H1 (cell line): ENCODE measurements at regions not wholly inside any gene's neighbourhood (a gene's known extent, or its start where the extent isn't known, plus 50 kb on each side); places are given as distances from the start of the nearest gene placed in this dataset.

Source experiments
- CTCF ChIA-PET: fragments of 300-600 bp; sonication (Branson Sonifier 250); formaldehyde crosslinking; loops from one replicate; lab custom pipeline; 2021; ENCODE audit not compliant: partially characterized antibody; lab: Charles Lee
- POLR2A ChIA-PET: fragments of 300-600 bp; sonication (Branson Sonifier 250); formaldehyde crosslinking; loops from one replicate; lab custom pipeline; 2021; ENCODE audit warnings: inconsistent platforms; ENCODE audit not compliant: partially characterized antibody; lab: Charles Lee
- DNase-seq, 2 experiments: peaks; one replicate each; pipeline versions ENCODE4 v3.0.0 to v3.0.0-alpha.2; 2010 to 2022; ENCODE audit warnings: low spot score in 2 of 2, low read depth in 1 of 2, mixed read lengths in 1 of 2
- FAIRE-seq: peaks from 2 replicates; lab custom pipeline; 2011; peaks lifted over from hg19 to GRCh38; lab: Jason Lieb, UNC
- H2AFZ ChIP-seq: 2 replicates; pipeline ENCODE4 v1.8.1; 2012; ENCODE audit warnings: low read length, inconsistent platforms
- H2AK5ac ChIP-seq: 2 replicates; pipeline ENCODE4 v1.6.1; 2013; ENCODE audit warnings: low read depth, low read length
- H2BK120ac ChIP-seq: replicated peaks from 2 replicates; pipeline ENCODE3; 2013; ENCODE audit warnings: low read depth, low read length, inconsistent platforms
- H2BK12ac ChIP-seq: 2 replicates; pipeline ENCODE4 v1.6.1; 2013; ENCODE audit warnings: low read depth, low read length
- H2BK15ac ChIP-seq: 2 replicates; pipeline ENCODE4 v1.6.1; 2013; ENCODE audit warnings: low read length
- H2BK20ac ChIP-seq: 2 replicates; pipeline ENCODE4 v1.6.1; 2013; ENCODE audit warnings: low read length
- H2BK5ac ChIP-seq: 2 replicates; pipeline ENCODE4 v1.6.1; 2013; ENCODE audit warnings: low read depth, low read length
- H3K14ac ChIP-seq: 2 replicates; pipeline ENCODE4 v1.6.1; 2013; ENCODE audit warnings: inconsistent platforms; ENCODE audit not compliant: insufficient read length
- H3K18ac ChIP-seq: 2 replicates; pipeline ENCODE4 v1.6.1; 2013; ENCODE audit warnings: low read length; ENCODE audit errors: extremely low read depth
- H3K23ac ChIP-seq: 2 replicates; pipeline ENCODE4 v1.6.1; 2013; ENCODE audit warnings: inconsistent platforms; ENCODE audit not compliant: insufficient read length
- H3K23me2 ChIP-seq: 2 replicates; pipeline ENCODE4 v1.6.1; 2013; ENCODE audit warnings: low read depth, low read length
- H3K27ac ChIP-seq: 2 replicates; pipeline ENCODE4 v1.6.1; 2011; ENCODE audit warnings: low read depth, low read length, inconsistent platforms
- H3K27me3 ChIP-seq, 4 experiments: replicated peaks in 1 of 4; 1 replicate in 1 of 4; 2 replicates in 3 of 4; pipeline versions ENCODE4 v1.6.1 to v1.8.1; 2011 to 2013; ENCODE audit warnings: low read length in 3 of 4, mild to moderate bottlenecking in 3 of 4, inconsistent platforms in 2 of 4, mixed read lengths in 2 of 4, moderate library complexity in 1 of 4; ENCODE audit not compliant: control insufficient read depth in 3 of 4, insufficient read depth in 3 of 4; ENCODE audit errors: extremely low read depth in 1 of 4
- H3K36me3 ChIP-seq, 4 experiments: 2 replicates each; pipeline versions ENCODE4 v1.6.1 to v1.8.1; 2011 to 2013; ENCODE audit warnings: mild to moderate bottlenecking in 4 of 4, low read length in 3 of 4, moderate library complexity in 2 of 4, control low read depth in 1 of 4, inconsistent platforms in 1 of 4; ENCODE audit not compliant: insufficient read depth in 4 of 4, control insufficient read depth in 2 of 4
- H3K4ac ChIP-seq: replicated peaks from 2 replicates; pipeline ENCODE3; 2013; ENCODE audit warnings: low read length, low read depth, mixed read lengths, inconsistent platforms; ENCODE audit not compliant: insufficient read length
- H3K4me1 ChIP-seq, 4 experiments: replicated peaks in 1 of 4; 1 replicate in 1 of 4; 2 replicates in 3 of 4; pipeline versions ENCODE4 v1.6.1 to v1.8.1; 2011 to 2013; ENCODE audit warnings: low read length in 3 of 4, inconsistent platforms in 2 of 4, mixed read lengths in 1 of 4; ENCODE audit not compliant: insufficient read depth in 4 of 4, control insufficient read depth in 3 of 4
- H3K4me2 ChIP-seq, 2 experiments: 2 replicates each; pipeline versions ENCODE4 v1.6.1 to v1.8.1; 2011 to 2013; ENCODE audit warnings: low read depth in 2 of 2, low read length in 2 of 2, control low read depth in 1 of 2, inconsistent platforms in 1 of 2, mild to moderate bottlenecking in 1 of 2; ENCODE audit not compliant: insufficient read depth in 1 of 2
- H3K4me3 ChIP-seq, 4 experiments: fragments of 200-600, 300-600 bp in 1 of 4; sonication (generic), shearing (Covaris generic), sonication (Bioruptor Twin) in 1 of 4; 2 replicates each; pipeline versions ENCODE4 v1.5.1 to v1.8.1; 2011 to 2016; ENCODE audit warnings: low read length in 4 of 4, low read depth in 3 of 4, control low read depth in 2 of 4, inconsistent platforms in 2 of 4, mild to moderate bottlenecking in 2 of 4, mixed read lengths in 1 of 4, moderate library complexity in 1 of 4; ENCODE audit not compliant: insufficient read depth in 2 of 4; ENCODE audit errors: extremely low read depth in 1 of 4
- H3K56ac ChIP-seq: replicated peaks from 2 replicates; pipeline ENCODE3; 2013; ENCODE audit warnings: low read depth, mild to moderate bottlenecking, mixed read lengths, low read length, inconsistent platforms; ENCODE audit not compliant: insufficient read length
- H3K79me1 ChIP-seq: 2 replicates; pipeline ENCODE4 v1.6.1; 2013; ENCODE audit warnings: low read depth, low read length, control low read depth
- H3K79me2 ChIP-seq, 2 experiments: 2 replicates each; pipeline versions ENCODE4 v1.6.1 to v1.8.1; 2012 to 2013; ENCODE audit warnings: low read length in 2 of 2, mild to moderate bottlenecking in 2 of 2, inconsistent platforms in 1 of 2; ENCODE audit not compliant: insufficient read depth in 2 of 2, control insufficient read depth in 1 of 2
- H3K9ac ChIP-seq, 4 experiments: replicated peaks in 1 of 4; 1 replicate in 1 of 4; 2 replicates in 3 of 4; pipeline versions ENCODE4 v1.6.1 to v1.8.1; 2011 to 2013; ENCODE audit warnings: low read depth in 3 of 4, low read length in 3 of 4, control low read depth in 2 of 4, mild to moderate bottlenecking in 2 of 4, moderate library complexity in 2 of 4, inconsistent platforms in 1 of 4; ENCODE audit errors: extremely low read depth in 1 of 4
- H3K9me3 ChIP-seq, 2 experiments: 2 replicates each; pipeline versions ENCODE4 v1.6.1 to v1.8.1; 2012 to 2013; ENCODE audit warnings: mild to moderate bottlenecking in 2 of 2, moderate library complexity in 2 of 2, control low read depth in 1 of 2, inconsistent platforms in 1 of 2, low read depth in 1 of 2, low read length in 1 of 2, mixed read lengths in 1 of 2; ENCODE audit not compliant: insufficient read depth in 2 of 2
- H4K20me1 ChIP-seq, 2 experiments: replicated peaks in 1 of 2; 2 replicates each; pipeline versions ENCODE3 to v1.8.1; 2011 to 2013; ENCODE audit warnings: inconsistent platforms in 2 of 2, low read length in 2 of 2, mild to moderate bottlenecking in 1 of 2; ENCODE audit not compliant: insufficient read depth in 2 of 2, control insufficient read depth in 1 of 2
- H4K5ac ChIP-seq: 2 replicates; pipeline ENCODE4 v1.6.1; 2013; ENCODE audit warnings: low read length, low read depth, mixed read lengths, inconsistent platforms; ENCODE audit not compliant: insufficient read length
- H4K8ac ChIP-seq: 2 replicates; pipeline ENCODE4 v1.8.0; 2013; ENCODE audit warnings: mild to moderate bottlenecking, moderate library complexity, low read length, inconsistent platforms; ENCODE audit not compliant: insufficient read depth; ENCODE audit errors: extremely low read depth
- H4K91ac ChIP-seq: replicated peaks from 2 replicates; pipeline ENCODE3; 2013; ENCODE audit warnings: low read length, mixed read lengths, inconsistent platforms; ENCODE audit not compliant: insufficient read length
- BCL11A ChIP-seq, 2 experiments: IDR thresholded peaks; one replicate each; pipeline ENCODE4 v1.6.1; 2011; ENCODE audit warnings: low read depth in 2 of 2, low read length in 2 of 2, mild to moderate bottlenecking in 2 of 2
- CHD1 ChIP-seq: IDR thresholded peaks from 2 replicates; pipeline ENCODE4 v1.6.1; 2012; ENCODE audit warnings: low read depth, low read length, improper control_type of control experiment
- KDM5A ChIP-seq: fragments of 200-600 bp; IDR thresholded peaks from 2 replicates; pipeline ENCODE4 v1.7.1; 2012; ENCODE audit warnings: mild to moderate bottlenecking, low read length, inconsistent platforms, mixed read lengths
- NANOG ChIP-seq: IDR thresholded peaks from 2 replicates; pipeline ENCODE4 v1.6.1; 2011; ENCODE audit warnings: low read length, low read depth, mild to moderate bottlenecking, inconsistent platforms; ENCODE audit not compliant: insufficient read depth, poor library complexity, severe bottlenecking
- NRF1 ChIP-seq: IDR thresholded peaks from 2 replicates; pipeline ENCODE4 v1.6.1; 2011; ENCODE audit warnings: mild to moderate bottlenecking, low read depth, low read length, improper control_type of control experiment
- PHF8 ChIP-seq: fragments of 200-600 bp; sonication (generic); conservative IDR thresholded peaks from 2 replicates; pipeline ENCODE4 v1.7.1; 2012; ENCODE audit warnings: low read depth, mild to moderate bottlenecking, inconsistent platforms, low read length, moderate library complexity
- SIN3A ChIP-seq, 2 experiments: IDR thresholded peaks in 1 of 2; conservative IDR thresholded peaks in 1 of 2; 2 replicates each; pipeline ENCODE4 v1.6.1; 2011 to 2012; ENCODE audit warnings: low read length in 2 of 2, improper control_type of control experiment in 1 of 2, low read depth in 1 of 2, mild to moderate bottlenecking in 1 of 2
- SUZ12 ChIP-seq: fragments of 200-600 bp; sonication (generic); IDR thresholded peaks from 2 replicates; pipeline ENCODE4 v1.6.1; 2012; ENCODE audit warnings: mild to moderate bottlenecking, inconsistent platforms, low read length, moderate library complexity, mixed read lengths
- TEAD4 ChIP-seq: IDR thresholded peaks from 2 replicates; pipeline ENCODE4 v1.6.1; 2012; ENCODE audit warnings: low read depth, low read length, inconsistent platforms, mixed read lengths
- ZNF274 ChIP-seq: IDR thresholded peaks from 2 replicates; pipeline ENCODE4 v1.7.0; 2012; ENCODE audit warnings: low read length, borderline replicate concordance; ENCODE audit errors: extremely low read depth
- WGBS, 2 experiments: shearing (Covaris generic) in 1 of 2; methylation state at CpG; one replicate each; pipeline versions ENCODE4 v1.1.6 to v1.1.7; 2013 to 2015; ENCODE audit warnings: low lambda C conversion rate in 2 of 2, mixed read lengths in 2 of 2, inconsistent platforms in 1 of 2, low coverage in 1 of 2, missing lambda C conversion rate in 1 of 2; ENCODE audit not compliant: insufficient replicate concordance in 2 of 2, insufficient coverage in 1 of 2, insufficient read length in 1 of 2; ENCODE audit errors: extremely low coverage in 1 of 2, missing lambda C conversion rate in 1 of 2; 5-methylcytosine and 5-hydroxymethylcytosine counted together

DNA sequence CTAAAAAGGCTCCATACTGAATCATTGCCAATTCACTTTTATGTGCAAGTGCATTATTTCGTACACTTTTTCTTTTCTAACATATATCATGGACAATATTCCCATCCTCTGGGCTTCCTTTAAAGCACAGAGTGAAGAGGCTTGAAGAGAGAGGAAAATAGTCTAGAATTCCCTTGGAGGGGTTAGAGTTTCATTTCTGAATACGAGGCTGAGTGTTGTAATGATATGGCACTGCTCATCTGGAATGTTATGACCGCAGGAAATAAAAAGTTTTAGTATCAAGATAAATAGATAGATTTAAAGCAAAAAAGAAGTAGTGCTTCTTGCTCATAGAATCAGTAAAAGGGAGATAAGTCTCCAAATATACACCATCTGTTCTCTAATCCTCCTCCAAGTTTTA is 412.3 kb upstream of the SLITRK1 start:
- Histone ChIP-seq H3K4me1 (no peaks in the 10 kb centered on the region), H3K23me2 (no peaks in the 10 kb centered on the region), H4K5ac (no peak overlapping the region), H2BK12ac (no peak overlapping the region), H4K91ac (no peak overlapping the region), H3K4me2 (no peak overlapping the region), H3K36me3 (no peaks in the 10 kb centered on the region), H3K27me3 (peaks cover 0 to 1% (median 0%) of the 10 kb centered on the region in 4 experiments; a peak in 1 of 7 replicates), H2AK5ac (no peak overlapping the region), H3K9me3 (no peaks in the 10 kb centered on the region), H4K20me1 (no peaks in the 10 kb centered on the region), H3K79me1 (no peaks in the 10 kb centered on the region), H3K23ac (no peak overlapping the region), H2BK15ac (no peak overlapping the region), H2AFZ (no peak overlapping the region), H3K27ac (no peak overlapping the region), H3K18ac (no peak overlapping the region), H4K8ac (no peak overlapping the region), H3K9ac (no peak overlapping the region)
- DNase-seq, result no peak
- ChIA-PET POLR2A (no interaction called here), CTCF (interaction anchor here (0.7 kb wide), 1 partner anchor 399 kb away, joined by 3 read pairs; no protein-coding TSS in a partner anchor)
- 88% methylated on average over 3 of the region's 3 CpGs; no CpG with 5 or more reads in 1 of the 2 experiments for WGBS, 2 experiments
- no peak for TF ChIP-seq PHF8
- TF ChIP-seq TEAD4, result no peak
- no peak for TF ChIP-seq ZNF274
- no peak for TF ChIP-seq BCL11A (IDR thresholded peaks at IDR 0.05; ENCODE audit: low read depth in 2 of 2, low read length in 2 of 2)
- no peak for TF ChIP-seq NRF1
- no peak for TF ChIP-seq SUZ12
- no peak for TF ChIP-seq KDM5A
- TF ChIP-seq NANOG, result no peak
- TF ChIP-seq CHD1, result no peak
- TF ChIP-seq SIN3A (conservative IDR thresholded peaks at IDR 0.05 in 1 of 2, IDR thresholded peaks at IDR 0.05 in 1 of 2; ENCODE audit: low read depth in 1 of 2, low read length in 2 of 2), result no peak
- TF ChIP-seq, all 59 proteins: peak for 0
- Histone ChIP-seq H3K56ac (no peak overlapping the region), H3K79me2 (no peaks in the 10 kb centered on the region), H2BK5ac (no peak overlapping the region), H3K14ac (no peak overlapping the region), H3K4ac (no peak overlapping the region), H2BK120ac (no peak overlapping the region), H2BK20ac (no peak overlapping the region), H3K4me3 (no peak overlapping the region)
- FAIRE-seq, result no peak
